Umbilical cord (tissue), 1 donor: ENCODE measurements at regions not wholly inside any gene's neighbourhood (a gene's known extent, or its start where the extent isn't known, plus 50 kb on each side); places are given as distances from the start of the nearest gene placed in this dataset.

Experiments used
- DNase-seq: peaks from one replicate; pipeline ENCODE4 v3.0.0-alpha.2; 2015; ENCODE audit warnings: low spot score

- no peak for DNase-seq
Observed at GRCh38 chr20:23138226-23138625, 52.1 kb upstream of the CD93 start.

DNA sequence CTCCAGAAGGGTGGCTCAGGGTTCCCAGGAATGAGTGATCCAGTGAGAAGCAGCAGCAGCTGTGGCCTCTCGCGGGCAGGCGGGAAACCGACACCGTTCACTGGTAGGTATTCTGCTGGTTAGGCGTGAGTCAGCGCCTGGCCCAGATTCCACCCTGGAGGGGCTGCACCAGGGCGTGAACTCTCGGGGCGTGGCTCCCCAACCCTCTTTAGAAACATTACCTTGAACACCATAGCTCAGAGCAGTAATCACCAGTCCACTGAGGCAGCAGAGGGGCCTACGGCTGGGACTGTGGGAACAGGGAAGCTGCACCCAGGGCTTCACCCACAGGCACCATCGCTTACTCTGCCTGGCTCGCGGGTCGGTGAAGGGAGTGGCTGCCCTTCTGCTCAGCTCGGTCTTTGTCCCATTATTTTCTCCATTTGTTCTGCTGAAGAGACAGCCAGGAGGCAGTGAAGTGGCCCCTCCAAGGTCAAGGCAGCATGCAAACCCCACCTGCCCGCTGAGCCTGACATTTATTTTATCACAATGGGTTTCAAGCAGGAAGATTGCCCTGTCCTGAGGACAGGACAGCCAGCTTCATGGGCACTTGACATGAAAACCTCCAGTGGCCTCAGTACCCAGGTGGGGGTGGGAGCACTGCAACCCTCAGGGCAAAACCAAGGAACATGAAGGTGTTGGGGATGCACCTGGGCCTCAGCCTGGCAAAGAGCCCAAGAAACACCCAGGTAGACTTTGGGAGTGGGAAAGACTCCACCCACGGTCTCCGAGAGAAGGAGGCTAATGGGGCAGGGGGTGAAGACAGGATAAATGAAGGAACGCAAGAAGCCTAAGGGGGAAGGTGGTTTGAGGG lies 51.0 kb upstream of the CD93 start:
- DNase-seq = no peak

GRCh38 chr20:23135449-23136420 lies 49.6 kb upstream of the CD93 start:
- no peak for DNase-seq
